Heart left ventricle (tissue), 16 donors: ENCODE measurements at regions not wholly inside any gene's neighbourhood (a gene's known extent, or its start where the extent isn't known, plus 50 kb on each side); places are given as distances from the start of the nearest gene placed in this dataset.
A peak's percentile ranks its signal among the peaks of the same experiment; 100 is the strongest.

Source experiments
- ATAC-seq, 4 donors: fragments of 200-7000 bp; cut with Tn5 transposase; one replicate each; pipeline ENCODE4 v1.9.1; 2020 to 2022; ENCODE audit warnings: moderate library complexity in 4 of 4, mild to moderate bottlenecking in 3 of 4, moderate number of reproducible peaks in 1 of 4
- DNase-seq, 5 donors: peaks; one replicate each; pipeline ENCODE4 v3.0.0-alpha.2; 2020
- H3K27ac ChIP-seq, 12 donors: fragments of 200-600 bp; sonication (generic) in 4 of 12; one replicate each; pipeline versions ENCODE4 v1.5.0 to v1.8.0; 2016 to 2022; ENCODE audit warnings: mild to moderate bottlenecking in 2 of 12
- H3K27me3 ChIP-seq, 9 donors: fragments of 200-600 bp; sonication (generic) in 2 of 9; one replicate each; pipeline versions ENCODE4 v1.5.1 to v1.8.0; 2016 to 2022; ENCODE audit warnings: mild to moderate bottlenecking in 3 of 9
- H3K36me3 ChIP-seq, 9 donors: fragments of 200-600 bp; sonication (generic) in 2 of 9; one replicate each; pipeline versions ENCODE4 v1.5.0 to v1.8.0; 2018 to 2022; ENCODE audit warnings: mild to moderate bottlenecking in 2 of 9
- H3K4me1 ChIP-seq, 12 donors: fragments of 200-600 bp; sonication (generic) in 4 of 12; one replicate each; pipeline versions ENCODE4 v1.5.0 to v1.8.0; 2016 to 2022; ENCODE audit warnings: mild to moderate bottlenecking in 3 of 12
- H3K4me3 ChIP-seq, 12 donors: fragments of 200-600 bp; sonication (generic) in 4 of 12; one replicate each; pipeline versions ENCODE4 v1.5.0 to v1.8.0; 2017 to 2022; ENCODE audit warnings: mild to moderate bottlenecking in 9 of 12, moderate library complexity in 4 of 12
- H3K9me3 ChIP-seq, 12 donors: fragments of 200-600 bp; sonication (generic) in 4 of 12; one replicate each; pipeline versions ENCODE4 v1.5.0 to v1.8.0; 2016 to 2022; ENCODE audit warnings: mild to moderate bottlenecking in 1 of 12
- POLR2A ChIP-seq, 2 donors: fragments of 450-650 bp; IDR thresholded peaks; one replicate each; pipeline ENCODE4 v1.6.1; 2017; ENCODE audit warnings: antibody characterized with exemption in 2 of 2, mild to moderate bottlenecking in 2 of 2, moderate library complexity in 2 of 2
- WGBS, 4 donors: extraction: QIAGEN DNeasy Blood & Tissue Kit in 2 of 4; methylation state at CpG; one replicate each; pipeline versions ENCODE4 v1.1.5 to v1.1.7; 2013 to 2018; 5-methylcytosine and 5-hydroxymethylcytosine counted together
- intact Hi-C, 10 donors: fragments of 100-400 bp; cut with DNase I; formaldehyde crosslinking; loops; one replicate each; pipeline versions ENCODE4 v1.11.1 to v1.14.2; 2022
- TF ChIP-seq, protein P1 (sequence below), 12 donors: fragments of 200-600 bp; sonication (generic) in 4 of 12; IDR thresholded peaks; one replicate each; pipeline versions ENCODE4 v1.5.0 to v1.8.0; 2018 to 2022; ENCODE audit warnings: antibody characterized with exemption in 12 of 12, mild to moderate bottlenecking in 5 of 12
- donor health status: ischemic (EF 13 %, LVEDD 7.1; RV severe dilation, severe dysfunction).
- donor health status: healthy with polysubstance abuse.
- donor health status: DM: no; HTN: yes; CAD: no.
- donor health status: DM: no; HTN: no; CAD: no.
- donor health status: ischemic (EF 25% LVEDD 6.9; RV normal size, moderate dysfunction).
- donor health status: ischemic (EF 25% LVEDD 5.7; RV mildly dilated, moderate dysfunction).
- donor health status: healthy.
- donor health status: DM: yes; HTN: yes; CAD: no.
- donor health status: ischemic (EF 35%, LVEDD 5.7; RV mildly dilated, moderate dysfunction).
- donor health status: nonischemic (EF 11% LVEDD 7.7; RV severe dilation, severe dysfunction).
- donor health status: DM: yes; HTN: yes; CAD: no.
- donor health status: PGD.
- donor health status: ischemic (EF 29% LVEDD 5.4; RV normal size, mild dysfunction).
- donor health status: nonischemic (EF 23%, LVEDD 6.1; RV moderate dilation, normal function).

DNA sequence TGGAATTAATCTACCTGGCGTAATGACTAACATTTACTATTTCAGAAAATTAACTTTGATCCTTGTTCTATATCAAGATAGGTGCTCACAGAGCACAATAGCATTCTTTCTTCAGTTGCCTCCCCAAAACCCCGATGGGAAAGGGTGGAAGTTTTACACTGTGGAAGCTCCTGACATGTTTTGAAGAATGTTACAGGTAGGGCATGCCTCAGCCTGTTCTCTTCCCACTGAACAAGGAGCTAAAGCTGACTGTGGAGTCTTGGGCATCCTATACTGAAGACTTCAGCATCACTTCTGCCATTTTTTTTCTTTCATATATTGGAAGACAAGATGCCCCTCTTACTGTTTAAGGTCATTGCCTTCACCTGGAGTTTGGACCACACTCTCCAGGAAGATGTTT, 211.2 kb downstream of the SPP2 start:
- no peaks in the 10 kb centered on the region for H3K9me3 ChIP-seq
- ATAC-seq: no peak
- no peaks in the 10 kb centered on the region for H3K36me3 ChIP-seq
- intact Hi-C loops: loop anchor here in 1 of 10 donors (10.0 kb wide), 1 partner anchor 127 kb away; no protein-coding TSS in a partner anchor
- H3K4me1 ChIP-seq: no peaks in the 10 kb centered on the region
- TF ChIP-seq POLR2A (IDR thresholded peaks at IDR 0.05): no peak
- TF ChIP-seq, protein P1, sequence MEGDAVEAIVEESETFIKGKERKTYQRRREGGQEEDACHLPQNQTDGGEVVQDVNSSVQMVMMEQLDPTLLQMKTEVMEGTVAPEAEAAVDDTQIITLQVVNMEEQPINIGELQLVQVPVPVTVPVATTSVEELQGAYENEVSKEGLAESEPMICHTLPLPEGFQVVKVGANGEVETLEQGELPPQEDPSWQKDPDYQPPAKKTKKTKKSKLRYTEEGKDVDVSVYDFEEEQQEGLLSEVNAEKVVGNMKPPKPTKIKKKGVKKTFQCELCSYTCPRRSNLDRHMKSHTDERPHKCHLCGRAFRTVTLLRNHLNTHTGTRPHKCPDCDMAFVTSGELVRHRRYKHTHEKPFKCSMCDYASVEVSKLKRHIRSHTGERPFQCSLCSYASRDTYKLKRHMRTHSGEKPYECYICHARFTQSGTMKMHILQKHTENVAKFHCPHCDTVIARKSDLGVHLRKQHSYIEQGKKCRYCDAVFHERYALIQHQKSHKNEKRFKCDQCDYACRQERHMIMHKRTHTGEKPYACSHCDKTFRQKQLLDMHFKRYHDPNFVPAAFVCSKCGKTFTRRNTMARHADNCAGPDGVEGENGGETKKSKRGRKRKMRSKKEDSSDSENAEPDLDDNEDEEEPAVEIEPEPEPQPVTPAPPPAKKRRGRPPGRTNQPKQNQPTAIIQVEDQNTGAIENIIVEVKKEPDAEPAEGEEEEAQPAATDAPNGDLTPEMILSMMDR (IDR thresholded peaks at IDR 0.05): no peak
- no peak overlapping the region for H3K4me3 ChIP-seq
- no peak for DNase-seq
- H3K27ac ChIP-seq: no peak overlapping the region
- H3K27me3 ChIP-seq: peaks cover 0 to 10% (median 0%) of the 10 kb centered on the region in 9 donors
- 75 to 86% (median 84%) methylated on average over 2 of the region's 2 CpGs for WGBS, 4 donors

DNA sequence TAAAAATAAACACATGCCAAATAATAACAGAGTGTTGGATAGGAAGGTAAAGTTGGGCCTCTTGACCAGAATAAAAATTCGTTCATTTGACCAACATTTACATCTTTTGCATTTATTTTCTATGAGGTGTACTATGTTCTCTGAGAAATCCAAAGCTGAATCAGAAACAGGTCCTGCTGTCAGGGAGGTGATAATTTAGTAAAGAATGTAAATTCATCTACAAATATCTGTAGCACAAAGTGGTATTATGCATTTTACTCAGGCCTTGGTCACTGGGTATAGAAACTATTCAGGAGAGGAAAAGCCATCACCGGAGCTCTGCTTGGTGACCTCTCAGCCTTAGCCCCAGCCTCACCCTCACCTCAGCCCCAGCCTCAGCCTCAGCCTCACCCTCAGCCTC, 208.9 kb downstream of the SPP2 start:
- 84 to 87% (median 85%) methylated on average over 2 of the region's 2 CpGs for WGBS, 4 donors
- no peak for TF ChIP-seq POLR2A (IDR thresholded peaks at IDR 0.05)
- TF ChIP-seq, protein P1 (IDR thresholded peaks at IDR 0.05): no peak
- ATAC-seq: no peak
- Histone ChIP-seq H3K9me3 (no peaks in the 10 kb centered on the region), H3K27me3 (peaks cover 0 to 10% (median 0%) of the 10 kb centered on the region in 9 donors), H3K4me1 (no peaks in the 10 kb centered on the region), H3K4me3 (no peak overlapping the region), H3K27ac (no peak overlapping the region), H3K36me3 (no peaks in the 10 kb centered on the region)
- intact Hi-C loops: no loop called here
- no peak for DNase-seq

DNA sequence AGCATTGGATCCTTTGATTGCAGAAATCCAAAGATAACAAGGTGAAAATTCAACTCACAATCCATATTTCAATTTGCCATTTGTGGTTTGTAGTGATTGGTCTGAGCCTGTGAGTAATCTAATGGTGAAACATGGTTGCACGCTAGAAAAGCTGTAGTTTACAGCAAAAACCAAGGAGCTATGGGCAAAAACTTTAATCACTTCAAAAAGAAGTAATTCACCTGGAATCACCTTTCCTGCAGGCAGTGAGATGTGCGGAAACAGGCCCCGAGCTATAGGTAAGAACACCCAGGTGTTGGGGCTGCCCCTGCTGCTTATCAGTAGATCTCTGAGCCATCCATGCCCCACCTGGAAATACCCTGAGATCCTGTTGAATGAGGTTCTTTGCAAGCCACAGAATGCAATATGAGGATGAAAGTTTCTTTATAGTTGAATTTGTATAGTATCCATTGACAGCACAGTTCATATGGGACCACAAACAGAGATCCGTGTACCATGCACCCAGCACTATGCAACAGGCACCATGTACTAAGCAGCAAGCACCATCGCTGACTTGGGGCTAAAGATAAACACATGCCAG, 208.2 kb downstream of the SPP2 start:
- intact Hi-C loops: no loop called here
- H3K9me3 ChIP-seq: no peaks in the 10 kb centered on the region
- no peaks in the 10 kb centered on the region for H3K36me3 ChIP-seq
- H3K27me3 ChIP-seq: peaks cover 0 to 6% (median 0%) of the 10 kb centered on the region in 9 donors
- 88 to 96% (median 91%) methylated on average over 4 to 5 of the region's 5 CpGs for WGBS, 4 donors
- H3K27ac ChIP-seq: no peak overlapping the region
- DNase-seq: no peak
- no peak for TF ChIP-seq POLR2A (IDR thresholded peaks at IDR 0.05)
- TF ChIP-seq, protein P1 (IDR thresholded peaks at IDR 0.05): no peak
- ATAC-seq: no peak
- no peak overlapping the region for H3K4me3 ChIP-seq
- no peaks in the 10 kb centered on the region for H3K4me1 ChIP-seq

DNA sequence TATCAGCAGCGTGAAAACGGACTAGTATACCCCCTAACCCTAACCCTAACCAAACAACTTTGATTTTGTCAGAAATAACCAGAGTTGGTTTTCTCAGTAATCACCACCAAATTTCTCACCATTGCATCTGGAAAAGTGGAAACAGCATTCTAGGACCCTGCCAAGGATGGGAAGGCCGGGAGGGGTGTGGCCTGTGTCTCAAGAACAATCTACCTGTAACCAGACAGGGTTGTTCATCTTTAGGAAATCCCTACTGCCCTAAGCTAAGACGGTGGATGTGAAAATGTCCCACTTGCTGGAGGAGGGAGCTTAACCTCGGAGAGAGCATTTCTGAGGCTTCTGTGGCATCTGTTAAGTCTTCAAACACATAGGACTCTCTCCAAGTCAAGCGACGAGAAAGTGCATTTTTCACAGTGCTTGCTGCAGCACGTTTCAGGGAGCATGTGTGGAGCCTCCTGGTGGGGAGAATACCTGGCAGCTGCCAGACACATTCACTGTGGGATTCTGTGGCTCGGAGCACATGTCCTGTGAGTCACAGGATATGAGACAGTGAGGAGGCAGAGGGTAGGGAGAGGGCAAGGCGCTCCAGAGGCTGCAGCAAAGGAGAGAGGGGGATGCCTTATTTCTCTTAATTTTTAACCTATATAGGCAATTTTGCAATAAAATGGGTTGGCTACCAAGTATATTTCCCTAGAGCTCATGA, 207.5 kb downstream of the SPP2 start:
- WGBS, 4 donors: 38 to 49% (median 42%) methylated on average over 10 of the region's 10 CpGs
- TF ChIP-seq POLR2A (IDR thresholded peaks at IDR 0.05): no peak
- TF ChIP-seq, protein P1 (IDR thresholded peaks at IDR 0.05): peak in 9 of 12 donors; percentile 7 to 43 (median 21)
- intact Hi-C loops: no loop called here

More for the DNA sequence above, 207.5 kb downstream of the SPP2 start:
- H3K9me3 ChIP-seq: no peaks in the 10 kb centered on the region
- peaks cover 0 to 11% (median 0%) of the 10 kb centered on the region in 9 donors for H3K27me3 ChIP-seq
- no peak overlapping the region for H3K27ac ChIP-seq
- no peaks in the 10 kb centered on the region for H3K4me1 ChIP-seq
- ATAC-seq (peak in 3 of 4 donors; percentile 68 to 80 (median 69)), DNase-seq (peak in 2 of 5 donors; percentile 23 to 39)
- no peaks in the 10 kb centered on the region for H3K36me3 ChIP-seq
- no peak overlapping the region for H3K4me3 ChIP-seq
